B cell (primary cell): ENCODE measurements at regions not wholly inside any gene's neighbourhood (a gene's known extent, or its start where the extent isn't known, plus 50 kb on each side); places are given as distances from the start of the nearest gene placed in this dataset.

Source experiments
- ATAC-seq: fragments of 200-7000 bp; cut with Tn5 transposase; one replicate; pipeline ENCODE4 v1.10.0; 2021; ENCODE audit warnings: low read depth, mild to moderate bottlenecking, moderate number of reproducible peaks, moderate library complexity
- CTCF ChIA-PET: fragments of 350-600 bp; sonication (Branson Sonifier 250); formaldehyde crosslinking; loops from one replicate; lab custom pipeline; 2021; ENCODE audit warnings: antibody characterized with exemption, inconsistent platforms; lab: Charles Lee
- POLR2A ChIA-PET: fragments of 350-600 bp; sonication (Branson Sonifier 250); formaldehyde crosslinking; loops from one replicate; lab custom pipeline; 2021; ENCODE audit warnings: antibody characterized with exemption; lab: Charles Lee
- DNase-seq: peaks from one replicate; pipeline ENCODE4 v3.0.0; 2013
- H2AFZ ChIP-seq: 2 replicates; pipeline ENCODE4 v1.6.1; 2012; ENCODE audit warnings: mild to moderate bottlenecking, low read depth, low read length; ENCODE audit not compliant: insufficient read depth, poor library complexity, severe bottlenecking
- H3K27ac ChIP-seq, 2 donors: 1 replicate in 1 of 2; 2 replicates in 1 of 2; pipeline ENCODE4 v1.5.1; 2012 to 2013; ENCODE audit warnings: low read length in 2 of 2, mild to moderate bottlenecking in 2 of 2, moderate library complexity in 1 of 2
- H3K27me3 ChIP-seq, 4 experiments: fragments of 200-600 bp in 1 of 4; sonication (generic) in 1 of 4; replicated peaks in 1 of 4; 1 replicate in 2 of 4; 2 replicates in 2 of 4; pipeline versions ENCODE4 v1.6.1 to v1.7.0; 2013 to 2016; ENCODE audit warnings: low read length in 3 of 4, mild to moderate bottlenecking in 2 of 4, mixed read lengths in 1 of 4, moderate library complexity in 1 of 4; ENCODE audit not compliant: insufficient read depth in 4 of 4, control insufficient read depth in 3 of 4; ENCODE audit errors: control extremely low read depth in 1 of 4
- H3K36me3 ChIP-seq, 2 experiments: replicated peaks in 1 of 2; 1 replicate in 1 of 2; 2 replicates in 1 of 2; pipeline versions ENCODE4 v1.6.1 to v1.7.1; 2013; ENCODE audit warnings: low read length in 1 of 2; ENCODE audit not compliant: insufficient read depth in 2 of 2, control insufficient read depth in 1 of 2; ENCODE audit errors: control extremely low read depth in 1 of 2, extremely low read depth in 1 of 2
- H3K4me1 ChIP-seq, 2 donors: fragments of 200-600 bp in 1 of 2; sonication (generic) in 1 of 2; 1 replicate in 1 of 2; 2 replicates in 1 of 2; pipeline versions ENCODE4 v1.5.1 to v1.6.1; 2013 to 2017; ENCODE audit warnings: low read length in 2 of 2; ENCODE audit not compliant: control insufficient read depth in 2 of 2, insufficient read depth in 2 of 2
- H3K4me2 ChIP-seq: replicated peaks from 2 replicates; pipeline ENCODE3; 2012; ENCODE audit warnings: mild to moderate bottlenecking, low read depth, low read length; ENCODE audit not compliant: poor library complexity, severe bottlenecking
- H3K4me3 ChIP-seq, 5 experiments: fragments of 200-600 bp in 1 of 5; sonication (generic) in 1 of 5; 1 replicate in 3 of 5; 2 replicates in 2 of 5; pipeline versions ENCODE4 v1.5.1 to v1.7.0; 2011 to 2016; ENCODE audit warnings: low read length in 4 of 5, mild to moderate bottlenecking in 4 of 5, low read depth in 2 of 5, control low read depth in 1 of 5, moderate library complexity in 1 of 5; ENCODE audit not compliant: insufficient read depth in 1 of 5; ENCODE audit errors: control extremely low read depth in 1 of 5, extremely low read depth in 1 of 5
- H3K79me2 ChIP-seq: fragments of 200-600 bp; sonication (generic); one replicate; pipeline ENCODE4 v1.6.0; 2016; ENCODE audit warnings: low read length; ENCODE audit not compliant: control insufficient read depth, insufficient read depth
- H3K9ac ChIP-seq: fragments of 200-600 bp; sonication (generic); 2 replicates; pipeline ENCODE4 v1.6.1; 2017; ENCODE audit warnings: mild to moderate bottlenecking, low read length, moderate library complexity
- H3K9me3 ChIP-seq, 3 donors: one replicate each; pipeline versions ENCODE4 v1.6.1 to v1.7.1; 2013; ENCODE audit warnings: low read length in 2 of 3; ENCODE audit not compliant: control insufficient read depth in 2 of 3, insufficient read depth in 1 of 3; ENCODE audit errors: control extremely low read depth in 1 of 3
- H4K20me1 ChIP-seq: 2 replicates; pipeline ENCODE4 v1.6.0; 2012; ENCODE audit warnings: mild to moderate bottlenecking, low read length; ENCODE audit not compliant: insufficient read depth, control insufficient read depth, poor library complexity, severe bottlenecking
- H3K27ac Mint-ChIP-seq: one replicate; pipeline ENCODE4 v1.8.0; 2021; ENCODE audit warnings: mixed read lengths
- H3K27me3 Mint-ChIP-seq: one replicate; pipeline ENCODE4 v1.8.0; 2021; ENCODE audit warnings: mixed read lengths
- H3K4me1 Mint-ChIP-seq: one replicate; pipeline ENCODE4 v1.8.0; 2021; ENCODE audit warnings: mixed read lengths
- H3K4me3 Mint-ChIP-seq: one replicate; pipeline ENCODE4 v1.8.0; 2021; ENCODE audit warnings: mixed read lengths
- H3K9me3 Mint-ChIP-seq: one replicate; pipeline ENCODE4 v1.8.0; 2022; ENCODE audit warnings: mixed read lengths; ENCODE audit not compliant: insufficient read depth
- CTCF ChIP-seq: fragments of 200-600 bp; IDR thresholded peaks from one replicate; pipeline ENCODE4 v1.8.0; 2022; ENCODE audit warnings: antibody characterized with exemption, mild to moderate bottlenecking
- EZH2 ChIP-seq: IDR thresholded peaks from 2 replicates; pipeline ENCODE4 v1.6.1; 2012; ENCODE audit warnings: borderline replicate concordance, low read depth, mild to moderate bottlenecking, moderate library complexity, low read length; ENCODE audit not compliant: insufficient read depth, poor library complexity, severe bottlenecking
- whole genome bisulfite sequencing: methylation state at CpG from one replicate; pipeline ENCODE4 v1.1.5; 2013; ENCODE audit warnings: missing lambda C conversion rate; ENCODE audit not compliant: insufficient coverage; 5-methylcytosine and 5-hydroxymethylcytosine counted together
- intact Hi-C: fragments of 100-400 bp; cut with micrococcal nuclease; formaldehyde crosslinking; loops from one replicate; pipeline ENCODE4 v1.10.0; 2022

- Histone ChIP-seq H4K20me1 (no peaks in the 10 kb centered on the region), H3K9ac (no peak overlapping the region), H3K79me2 (no peaks in the 10 kb centered on the region), H2AFZ (no peak overlapping the region), H3K4me1 (no peaks in the 10 kb centered on the region), H3K27ac (no peak overlapping the region), H3K27me3 (no peaks in the 10 kb centered on the region), H3K9me3 (no peaks in the 10 kb centered on the region), H3K4me3 (no peak overlapping the region), H3K36me3 (no peaks in the 10 kb centered on the region), H3K4me2 (no peak overlapping the region)
- H3K4me3 Mint-ChIP-seq: no peak overlapping the region
- ATAC-seq (no peak), DNase-seq (no peak)
- no peak overlapping the region for H3K27ac Mint-ChIP-seq
- no peaks in the 10 kb centered on the region for H3K4me1 Mint-ChIP-seq
- no peaks in the 10 kb centered on the region for H3K27me3 Mint-ChIP-seq
- TF ChIP-seq CTCF: no peak
- no peak for TF ChIP-seq EZH2
- H3K9me3 Mint-ChIP-seq: no peaks in the 10 kb centered on the region
- intact Hi-C loops: no loop called here
- POLR2A ChIA-PET: no interaction called here
- WGBS: no CpG with 5 or more reads among the region's 1 CpG
- CTCF ChIA-PET: no interaction called here
These were observed 1359.7 kb upstream of the NRXN1 start for GRCh38 chr2:52391621-52392020.

- CTCF ChIA-PET: no interaction called here
- Histone ChIP-seq H3K9ac (no peak overlapping the region), H3K36me3 (no peaks in the 10 kb centered on the region), H3K4me1 (no peaks in the 10 kb centered on the region), H2AFZ (no peak overlapping the region), H3K9me3 (no peaks in the 10 kb centered on the region), H3K79me2 (no peaks in the 10 kb centered on the region), H3K4me2 (no peak overlapping the region), H3K4me3 (no peak overlapping the region), H3K27ac (no peak overlapping the region), H4K20me1 (no peaks in the 10 kb centered on the region), H3K27me3 (no peaks in the 10 kb centered on the region)
- DNase-seq (no peak), ATAC-seq (no peak)
- Mint-ChIP-seq H3K4me1 (no peaks in the 10 kb centered on the region), H3K4me3 (no peak overlapping the region), H3K27ac (no peak overlapping the region), H3K27me3 (no peaks in the 10 kb centered on the region), H3K9me3 (no peaks in the 10 kb centered on the region)
- no peak for TF ChIP-seq CTCF
- intact Hi-C loops: no loop called here
- POLR2A ChIA-PET: no interaction called here
These were observed 1358.7 kb upstream of the NRXN1 start for GRCh38 chr2:52390651-52391050.
